ENCODE measurements at regions not wholly inside any gene's neighbourhood (a gene's known extent, or its start where the extent isn't known, plus 50 kb on each side); places are given as distances from the start of the nearest gene placed in this dataset.

GRCh38 chr16:63302811-63303210 is 1266.6 kb upstream of the CDH8 start:
- TF ChIP-seq POLR2A (IDR thresholded peaks at IDR 0.05) (no peak), CTCF (IDR thresholded peaks at IDR 0.05) (no peak)

Data from thyroid gland (tissue), 4 donors.